Left ventricle myocardium superior (tissue), 1 donor: ENCODE measurements at regions not wholly inside any gene's neighbourhood (a gene's known extent, or its start where the extent isn't known, plus 50 kb on each side); places are given as distances from the start of the nearest gene placed in this dataset.

ENCODE experiments used
- ATAC-seq: fragments of 200-7000 bp; cut with Tn5 transposase; one replicate; pipeline ENCODE4 v1.9.1; 2020; ENCODE audit warnings: mild to moderate bottlenecking, moderate library complexity
- DNase-seq: peaks from one replicate; pipeline ENCODE4 v3.0.0-alpha.2; 2020
- intact Hi-C: fragments of 100-400 bp; cut with micrococcal nuclease; formaldehyde crosslinking; loops from one replicate; pipeline ENCODE4 v1.11.0; 2022
- donor health status: DM: no; HTN: yes; CAD: no; lungs with severe emphysema.

DNA sequence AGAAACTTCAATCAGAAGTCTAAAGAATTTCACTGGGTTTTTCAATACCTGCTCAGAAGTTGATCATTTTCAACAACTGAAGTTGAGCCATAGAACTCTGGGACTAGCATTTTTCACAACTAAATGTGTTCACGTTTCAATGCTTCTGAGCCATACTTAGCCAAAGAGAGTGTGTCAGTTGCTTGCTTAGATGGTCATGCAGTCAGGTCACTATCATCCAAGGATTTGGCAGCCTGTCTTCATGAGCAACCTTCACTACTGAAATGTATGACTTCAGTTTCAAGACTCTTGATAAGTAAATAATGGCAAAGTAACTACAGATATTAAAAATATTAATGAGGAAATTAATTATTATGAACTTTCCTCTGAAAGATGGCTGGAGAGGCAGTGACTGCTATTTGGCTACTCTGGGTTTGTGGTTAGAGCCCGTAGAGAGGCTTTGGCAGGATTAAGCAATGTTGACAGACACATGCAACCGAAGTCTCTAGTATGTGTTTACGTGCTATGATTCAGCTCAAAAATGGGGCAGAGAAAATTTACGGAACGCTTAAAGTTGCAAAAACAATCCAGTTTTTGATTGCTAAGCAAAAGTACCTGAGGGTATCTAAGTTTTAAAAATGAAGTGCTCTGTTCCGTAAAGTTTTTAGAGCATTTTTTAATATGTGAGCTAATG is 133.8 kb downstream of the GMNC start:
- DNase-seq (no peak), ATAC-seq (no peak)
- intact Hi-C loops = no loop called here

DNA sequence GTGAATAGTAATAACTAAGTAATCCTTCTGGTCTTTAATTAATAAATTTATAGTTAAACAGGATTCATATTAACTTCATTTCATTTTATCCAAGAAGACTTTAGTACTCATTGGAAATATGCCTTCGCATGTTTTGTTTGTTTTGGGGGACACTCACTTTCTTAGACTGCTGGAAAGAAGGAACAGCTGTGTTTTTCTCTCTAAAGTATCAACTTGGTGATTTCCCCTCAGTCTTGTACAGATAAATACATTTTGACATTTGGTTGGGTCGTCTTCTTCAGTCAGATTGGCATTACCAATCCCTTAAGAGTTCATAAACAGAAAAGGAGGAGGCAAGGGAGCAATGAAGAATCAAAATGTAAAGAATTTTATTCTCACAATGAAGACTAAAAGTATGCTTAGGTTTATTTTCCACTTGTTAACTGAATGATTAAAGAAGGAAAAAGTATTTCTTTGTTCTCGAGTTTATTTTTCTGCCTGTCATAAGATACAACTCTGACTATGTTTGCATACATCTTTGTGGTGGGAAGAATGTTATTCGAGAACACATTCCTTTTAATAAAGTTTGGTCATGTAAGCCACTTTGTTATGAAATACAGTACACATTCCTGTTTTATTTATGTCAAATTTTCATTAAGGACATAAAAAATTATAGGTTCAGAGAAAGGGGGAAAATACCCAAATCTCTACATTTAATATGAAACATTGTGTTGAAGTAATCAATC is 140.2 kb downstream of the GMNC start:
- intact Hi-C loops = loop anchor here (5.0 kb wide), 1 partner anchor 160 kb away; no protein-coding TSS in a partner anchor

DNA sequence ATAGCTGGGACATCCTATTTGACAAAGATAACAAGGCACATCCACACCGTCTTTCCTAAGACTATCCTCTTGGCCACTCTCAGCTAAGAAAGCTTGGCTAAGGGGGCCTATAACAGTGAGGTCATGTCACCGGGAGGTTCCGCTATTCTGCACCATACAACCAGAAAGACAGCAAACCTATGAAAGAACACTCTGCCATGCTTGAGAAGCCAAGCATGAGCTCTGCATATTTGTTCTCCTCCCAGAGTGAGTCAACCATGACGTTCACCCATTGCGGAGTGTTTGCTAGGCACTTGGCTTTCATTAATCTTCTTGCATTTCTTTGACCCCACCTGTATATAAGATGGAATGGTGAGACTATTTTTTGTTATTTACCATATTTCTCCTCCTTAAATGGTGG is 141.2 kb downstream of the GMNC start:
- ATAC-seq (no peak), DNase-seq (no peak)
- intact Hi-C loops = loop anchor here (5.0 kb wide), 1 partner anchor 161 kb away; no protein-coding TSS in a partner anchor

More for the DNA sequence above, 140.2 kb downstream of the GMNC start:
- DNase-seq (no peak), ATAC-seq (no peak)

DNA sequence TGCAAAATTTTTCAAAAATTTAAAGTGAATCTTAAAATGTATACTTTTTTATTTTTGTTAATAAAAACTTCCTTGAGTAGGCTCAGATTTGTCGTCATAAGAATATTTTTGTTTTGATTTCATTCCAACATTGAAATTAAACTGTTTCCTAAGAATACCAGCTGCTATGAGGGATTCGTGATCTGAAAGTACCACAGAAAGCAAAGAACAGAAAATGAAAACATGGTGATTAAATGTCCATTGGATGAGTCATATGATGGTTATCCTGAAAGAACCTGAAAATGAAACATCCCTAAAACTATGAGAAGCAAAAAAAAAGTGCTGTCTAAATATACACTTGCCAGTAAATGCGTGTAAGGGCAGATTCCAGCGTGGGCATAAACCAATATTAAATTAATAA is 143.8 kb downstream of the GMNC start:
- intact Hi-C loops = no loop called here
- ATAC-seq = no peak

DNA sequence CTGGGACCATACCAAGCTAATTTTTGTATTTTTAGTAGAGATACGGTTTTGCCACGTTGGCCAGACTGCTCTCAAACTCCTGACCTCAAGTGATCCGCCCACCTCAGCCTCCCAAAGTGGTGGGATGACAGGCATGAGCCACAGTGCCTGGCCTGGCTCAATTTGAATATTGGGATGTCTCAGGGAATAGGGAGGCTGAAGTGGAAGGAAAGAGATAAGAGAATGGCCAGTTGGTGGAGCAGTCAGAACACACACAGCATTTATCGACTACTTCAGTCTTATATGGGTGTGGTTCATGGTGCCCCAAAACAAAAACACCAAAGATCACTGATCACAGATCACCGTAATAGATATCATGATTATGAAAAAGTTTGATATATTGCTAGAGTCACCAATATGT is 144.4 kb downstream of the GMNC start:
- intact Hi-C loops = no loop called here

More for the DNA sequence above, 143.8 kb downstream of the GMNC start:
- DNase-seq = no peak

DNA sequence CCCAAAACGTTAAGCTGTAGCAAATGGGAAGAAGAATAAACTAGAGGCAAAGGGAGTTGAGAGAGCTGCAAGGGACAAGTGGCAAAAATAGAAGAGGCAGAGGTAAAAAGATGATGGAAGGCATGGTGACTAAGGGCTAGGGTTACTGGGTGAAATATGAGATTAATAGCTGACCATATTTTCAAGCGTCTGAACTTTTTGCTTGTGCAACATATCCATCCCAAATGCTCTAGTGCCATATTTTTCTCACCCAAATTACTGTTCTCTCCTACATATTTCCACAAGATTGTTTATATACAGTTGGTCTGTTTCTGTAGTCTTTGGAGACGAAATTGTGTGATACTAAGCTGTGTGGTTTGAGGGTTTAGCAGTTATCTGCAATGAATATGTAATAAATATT is 145.5 kb downstream of the GMNC start:
- ATAC-seq = no peak
- intact Hi-C loops = no loop called here

More for the DNA sequence above, 144.4 kb downstream of the GMNC start:
- DNase-seq (no peak), ATAC-seq (no peak)

DNA sequence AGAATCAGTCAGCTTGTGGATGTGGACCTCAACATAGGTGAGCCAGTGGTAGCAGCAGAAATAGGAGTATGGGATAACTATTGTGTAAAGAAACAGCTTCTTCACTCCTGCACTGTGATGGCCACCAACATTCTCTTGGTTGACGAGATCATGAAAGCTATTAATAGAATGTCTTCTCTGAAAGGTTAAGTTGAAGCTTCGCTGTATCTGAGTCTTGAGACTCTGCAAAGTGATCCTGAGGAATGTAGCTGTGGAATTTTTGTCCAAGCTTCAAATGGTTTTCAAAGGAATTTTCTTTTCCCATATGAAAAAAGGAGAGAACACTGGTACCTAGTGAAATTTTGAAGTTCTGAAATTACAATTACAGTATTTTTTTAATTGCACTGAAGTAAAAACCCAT is 146.3 kb downstream of the GMNC start:
- ATAC-seq (no peak), DNase-seq (no peak)
- intact Hi-C loops = no loop called here

More for the DNA sequence above, 145.5 kb downstream of the GMNC start:
- DNase-seq = no peak

DNA sequence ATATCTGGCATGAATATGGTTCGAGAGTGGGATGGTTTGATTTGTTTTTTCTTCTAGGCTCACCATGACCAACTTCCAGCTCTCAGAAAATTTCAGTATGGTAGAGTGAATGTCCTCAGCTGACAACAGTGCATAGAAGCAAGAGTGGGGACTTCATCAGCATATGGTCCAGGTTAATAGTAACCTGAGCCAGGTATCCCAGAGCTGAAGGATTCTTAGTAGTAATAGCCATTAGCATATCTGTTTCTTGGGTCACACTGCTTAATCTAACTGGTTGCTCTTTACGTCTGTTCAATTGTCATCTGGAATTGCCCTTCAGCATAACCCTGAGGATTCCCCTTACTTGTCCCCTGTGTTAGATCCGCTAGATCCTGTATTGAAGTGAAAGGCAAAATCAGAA is 151.8 kb downstream of the GMNC start:
- DNase-seq (no peak), ATAC-seq (no peak)
- intact Hi-C loops = no loop called here

DNA sequence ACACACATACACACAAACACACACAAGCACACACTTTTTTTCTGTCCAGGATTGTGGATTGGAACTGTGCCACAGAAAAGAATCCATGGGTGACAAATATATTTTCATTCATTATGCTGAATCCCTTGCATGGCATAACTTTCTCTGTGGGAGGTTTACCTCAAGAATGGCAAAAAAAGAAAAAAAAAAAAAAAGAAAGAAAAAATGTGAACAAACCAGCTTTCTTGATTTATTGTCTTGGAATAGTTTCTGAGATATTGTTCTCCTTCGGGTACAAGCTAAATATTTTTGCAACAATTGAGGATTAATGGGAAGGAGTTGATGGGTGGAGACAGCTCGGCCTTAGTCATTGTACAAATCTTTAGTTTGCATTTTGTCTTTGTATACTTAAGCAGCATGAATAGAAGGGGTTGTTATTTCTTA is 153.1 kb downstream of the GMNC start:
- DNase-seq (no peak), ATAC-seq (no peak)
- intact Hi-C loops = loop anchor here (10.0 kb wide), 2 partner anchors 105 to 345 kb away; no protein-coding TSS in a partner anchor
